ENCODE measurements at regions not wholly inside any gene's neighbourhood (a gene's known extent, or its start where the extent isn't known, plus 50 kb on each side); places are given as distances from the start of the nearest gene placed in this dataset.

- Histone ChIP-seq H3K27me3 (no peaks in the 10 kb centered on the region), H3K27ac (no peak overlapping the region), H3K36me3 (no peaks in the 10 kb centered on the region), H3K9me3 (no peaks in the 10 kb centered on the region), H3K4me1 (peaks cover 0 to 12% (median 1%) of the 10 kb centered on the region in 4 donors), H3K4me3 (no peak overlapping the region)
- TF ChIP-seq CTCF (IDR thresholded peaks at IDR 0.05) (no peak), POLR2A (IDR thresholded peaks at IDR 0.05) (no peak), EP300 (IDR thresholded peaks at IDR 0.05) (no peak), POLR2AphosphoS5 (IDR thresholded peaks at IDR 0.05) (no peak)
- DNase-seq, result no peak
- intact Hi-C loops (cut with DNase I; ENCODE audit: low total_unique reads), result no loop called here
Observed at GRCh38 chr7:80082213-80082612, 52.4 kb upstream of the GNAI1 start.

- Histone ChIP-seq H3K27ac (no peak overlapping the region), H3K9me3 (no peaks in the 10 kb centered on the region), H3K4me1 (peaks cover 0 to 11% (median 0%) of the 10 kb centered on the region in 4 donors), H3K36me3 (no peaks in the 10 kb centered on the region), H3K4me3 (no peak overlapping the region), H3K27me3 (no peaks in the 10 kb centered on the region)
- DNase-seq, result no peak
- 71 to 84% (median 82%) methylated on average over 3 of the region's 3 CpGs for WGBS, 5 donors
- TF ChIP-seq POLR2A (IDR thresholded peaks at IDR 0.05) (no peak), EP300 (IDR thresholded peaks at IDR 0.05) (no peak), POLR2AphosphoS5 (IDR thresholded peaks at IDR 0.05) (no peak), CTCF (IDR thresholded peaks at IDR 0.05) (no peak)
- intact Hi-C loops (cut with DNase I; ENCODE audit: low total_unique reads), result no loop called here
Observed at GRCh38 chr7:80078886-80079285, 55.7 kb upstream of the GNAI1 start.

- 7 to 22% (median 10%) methylated on average over 5 of the region's 5 CpGs for WGBS, 5 donors
- Histone ChIP-seq H3K27me3 (no peaks in the 10 kb centered on the region), H3K27ac (peak overlapping the region in 1 of 5 donors; percentile 14), H3K4me3 (peak overlapping the region; percentile 5 to 32 (median 29)), H3K9me3 (no peaks in the 10 kb centered on the region), H3K36me3 (no peaks in the 10 kb centered on the region), H3K4me1 (peaks cover 0 to 11% (median 0%) of the 10 kb centered on the region in 4 donors)
- intact Hi-C loops (cut with DNase I; ENCODE audit: low total_unique reads), result no loop called here
- TF ChIP-seq CTCF (IDR thresholded peaks at IDR 0.05) (no peak), EP300 (IDR thresholded peaks at IDR 0.05) (no peak), POLR2AphosphoS5 (IDR thresholded peaks at IDR 0.05) (no peak), POLR2A (IDR thresholded peaks at IDR 0.05) (no peak)
- DNase-seq, result peak in 1 of 2 donors; percentile 55
Observed at GRCh38 chr7:80078159-80078731, 56.4 kb upstream of the GNAI1 start.

GRCh38 chr7:80070391-80070790 is 64.2 kb upstream of the GNAI1 start:
- H3K27me3 ChIP-seq, result no peaks in the 10 kb centered on the region
- no peaks in the 10 kb centered on the region for H3K4me1 ChIP-seq
- no peak overlapping the region for H3K4me3 ChIP-seq
- intact Hi-C loops (cut with DNase I; ENCODE audit: low total_unique reads), result no loop called here
- WGBS, 5 donors, result 11 to 35% (median 24%) methylated on average over 2 of the region's 2 CpGs
- DNase-seq, result peak; percentile 5 to 34
- TF ChIP-seq POLR2AphosphoS5 (IDR thresholded peaks at IDR 0.05) (no peak), CTCF (IDR thresholded peaks at IDR 0.05) (no peak), POLR2A (IDR thresholded peaks at IDR 0.05) (no peak), EP300 (IDR thresholded peaks at IDR 0.05) (no peak)
- peaks cover 0 to 11% (median 7%) of the 10 kb centered on the region in 4 donors for H3K9me3 ChIP-seq
- no peak overlapping the region for H3K27ac ChIP-seq
- no peaks in the 10 kb centered on the region for H3K36me3 ChIP-seq

Measured in stomach (tissue), 8 donors.